ENCODE measurements at regions not wholly inside any gene's neighbourhood (a gene's known extent, or its start where the extent isn't known, plus 50 kb on each side); places are given as distances from the start of the nearest gene placed in this dataset.

GRCh38 chr13:75170311-75170710 lies 311.7 kb downstream of the TBC1D4 start (continued):
- TF ChIP-seq, protein P1, sequence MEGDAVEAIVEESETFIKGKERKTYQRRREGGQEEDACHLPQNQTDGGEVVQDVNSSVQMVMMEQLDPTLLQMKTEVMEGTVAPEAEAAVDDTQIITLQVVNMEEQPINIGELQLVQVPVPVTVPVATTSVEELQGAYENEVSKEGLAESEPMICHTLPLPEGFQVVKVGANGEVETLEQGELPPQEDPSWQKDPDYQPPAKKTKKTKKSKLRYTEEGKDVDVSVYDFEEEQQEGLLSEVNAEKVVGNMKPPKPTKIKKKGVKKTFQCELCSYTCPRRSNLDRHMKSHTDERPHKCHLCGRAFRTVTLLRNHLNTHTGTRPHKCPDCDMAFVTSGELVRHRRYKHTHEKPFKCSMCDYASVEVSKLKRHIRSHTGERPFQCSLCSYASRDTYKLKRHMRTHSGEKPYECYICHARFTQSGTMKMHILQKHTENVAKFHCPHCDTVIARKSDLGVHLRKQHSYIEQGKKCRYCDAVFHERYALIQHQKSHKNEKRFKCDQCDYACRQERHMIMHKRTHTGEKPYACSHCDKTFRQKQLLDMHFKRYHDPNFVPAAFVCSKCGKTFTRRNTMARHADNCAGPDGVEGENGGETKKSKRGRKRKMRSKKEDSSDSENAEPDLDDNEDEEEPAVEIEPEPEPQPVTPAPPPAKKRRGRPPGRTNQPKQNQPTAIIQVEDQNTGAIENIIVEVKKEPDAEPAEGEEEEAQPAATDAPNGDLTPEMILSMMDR (IDR thresholded peaks at IDR 0.05; ENCODE audit: control extremely low read depth in 1 of 3, insufficient read depth in 1 of 3, low read depth in 1 of 3, low read length in 3 of 3), result no peak
